ENCODE measurements at regions not wholly inside any gene's neighbourhood (a gene's known extent, or its start where the extent isn't known, plus 50 kb on each side); places are given as distances from the start of the nearest gene placed in this dataset.

DNA sequence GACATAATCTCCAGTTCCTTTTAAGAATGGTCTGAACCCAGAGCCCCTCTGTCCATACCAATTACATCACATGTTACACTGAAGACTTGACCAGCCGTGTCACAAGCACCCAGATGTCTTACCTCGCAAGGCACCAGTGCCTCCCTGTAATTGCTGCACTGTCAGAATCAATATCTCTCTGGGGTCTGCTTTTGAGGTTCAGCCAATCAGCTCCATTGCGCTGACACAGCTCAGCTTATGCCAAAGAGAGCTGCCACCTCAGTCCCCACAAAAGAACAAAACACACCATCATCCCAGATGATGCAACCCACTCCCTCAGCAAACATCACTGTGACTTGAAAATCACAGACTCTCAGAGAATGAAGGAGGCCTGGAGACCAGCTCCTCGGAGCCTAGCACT, 82.5 kb upstream of the SORBS2 start:
- ATAC-seq (ENCODE audit: insufficient read depth, low FRiP score): no peak
- no peak overlapping the region for H3K9ac ChIP-seq (ENCODE audit: insufficient read depth in 1 of 2, low read length in 2 of 2)
- H3K4me3 ChIP-seq: no peak overlapping the region
- peaks cover 0 to 4% (median 0%) of the 10 kb centered on the region in 5 donors for H3K4me1 ChIP-seq (ENCODE audit: control insufficient read depth in 5 of 5, insufficient read depth in 5 of 5, low read length in 5 of 5)
- H3K27ac ChIP-seq (ENCODE audit: low read depth in 1 of 2, low read length in 1 of 2): no peak overlapping the region
- DNase-seq: peak in 1 of 3 donors; percentile 13
- H3K36me3 ChIP-seq (ENCODE audit: control insufficient read depth in 4 of 4, insufficient read depth in 4 of 4, low read length in 4 of 4): no peaks in the 10 kb centered on the region
- no peaks in the 10 kb centered on the region for H3K27me3 ChIP-seq (ENCODE audit: control insufficient read depth in 3 of 3, insufficient read depth in 3 of 3, low read length in 2 of 3)
- H3K9me3 ChIP-seq (ENCODE audit: control insufficient read depth in 4 of 4, insufficient read depth in 3 of 4, low read length in 3 of 4): no peaks in the 10 kb centered on the region
- TF ChIP-seq, protein P1, sequence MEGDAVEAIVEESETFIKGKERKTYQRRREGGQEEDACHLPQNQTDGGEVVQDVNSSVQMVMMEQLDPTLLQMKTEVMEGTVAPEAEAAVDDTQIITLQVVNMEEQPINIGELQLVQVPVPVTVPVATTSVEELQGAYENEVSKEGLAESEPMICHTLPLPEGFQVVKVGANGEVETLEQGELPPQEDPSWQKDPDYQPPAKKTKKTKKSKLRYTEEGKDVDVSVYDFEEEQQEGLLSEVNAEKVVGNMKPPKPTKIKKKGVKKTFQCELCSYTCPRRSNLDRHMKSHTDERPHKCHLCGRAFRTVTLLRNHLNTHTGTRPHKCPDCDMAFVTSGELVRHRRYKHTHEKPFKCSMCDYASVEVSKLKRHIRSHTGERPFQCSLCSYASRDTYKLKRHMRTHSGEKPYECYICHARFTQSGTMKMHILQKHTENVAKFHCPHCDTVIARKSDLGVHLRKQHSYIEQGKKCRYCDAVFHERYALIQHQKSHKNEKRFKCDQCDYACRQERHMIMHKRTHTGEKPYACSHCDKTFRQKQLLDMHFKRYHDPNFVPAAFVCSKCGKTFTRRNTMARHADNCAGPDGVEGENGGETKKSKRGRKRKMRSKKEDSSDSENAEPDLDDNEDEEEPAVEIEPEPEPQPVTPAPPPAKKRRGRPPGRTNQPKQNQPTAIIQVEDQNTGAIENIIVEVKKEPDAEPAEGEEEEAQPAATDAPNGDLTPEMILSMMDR (IDR thresholded peaks at IDR 0.05; ENCODE audit: control extremely low read depth, extremely low read depth): no peak
- 88 to 89% methylated on average over 4 of the region's 4 CpGs for WGBS, 2 donors

DNA sequence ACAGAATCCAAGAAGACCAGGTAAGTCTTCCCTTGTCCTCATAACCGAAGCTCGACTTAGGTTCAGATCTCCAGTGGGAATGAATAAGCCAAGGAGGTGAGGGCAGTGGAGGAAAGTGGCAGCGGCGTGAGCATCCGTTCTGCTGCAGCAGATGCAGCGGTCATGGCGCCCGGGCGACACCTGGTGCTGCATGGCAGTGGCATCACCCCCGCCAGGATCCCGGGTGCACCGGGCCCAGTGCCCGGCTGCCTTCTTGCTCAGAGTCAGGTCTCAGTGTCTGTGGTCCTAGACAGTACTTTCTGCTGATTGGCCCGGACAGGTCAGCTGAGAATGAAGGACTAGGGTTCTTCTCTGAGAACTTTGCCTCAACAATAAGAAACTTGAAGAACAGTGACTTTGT, 83.4 kb upstream of the SORBS2 start:
- WGBS, 2 donors: 96 to 97% methylated on average over 14 of the region's 14 CpGs
- DNase-seq (no peak), ATAC-seq (ENCODE audit: insufficient read depth, low FRiP score) (no peak)
- H3K4me3 ChIP-seq: no peak overlapping the region
- H3K9me3 ChIP-seq (ENCODE audit: control insufficient read depth in 4 of 4, insufficient read depth in 3 of 4, low read length in 3 of 4): no peaks in the 10 kb centered on the region
- TF ChIP-seq, protein P1 (IDR thresholded peaks at IDR 0.05; ENCODE audit: control extremely low read depth, extremely low read depth): no peak
- peaks cover 0 to 4% (median 0%) of the 10 kb centered on the region in 5 donors for H3K4me1 ChIP-seq (ENCODE audit: control insufficient read depth in 5 of 5, insufficient read depth in 5 of 5, low read length in 5 of 5)
- no peak overlapping the region for H3K27ac ChIP-seq (ENCODE audit: low read depth in 1 of 2, low read length in 1 of 2)
- H3K36me3 ChIP-seq (ENCODE audit: control insufficient read depth in 4 of 4, insufficient read depth in 4 of 4, low read length in 4 of 4): no peaks in the 10 kb centered on the region
- no peaks in the 10 kb centered on the region for H3K27me3 ChIP-seq (ENCODE audit: control insufficient read depth in 3 of 3, insufficient read depth in 3 of 3, low read length in 2 of 3)
- no peak overlapping the region for H3K9ac ChIP-seq (ENCODE audit: insufficient read depth in 1 of 2, low read length in 2 of 2)

DNA sequence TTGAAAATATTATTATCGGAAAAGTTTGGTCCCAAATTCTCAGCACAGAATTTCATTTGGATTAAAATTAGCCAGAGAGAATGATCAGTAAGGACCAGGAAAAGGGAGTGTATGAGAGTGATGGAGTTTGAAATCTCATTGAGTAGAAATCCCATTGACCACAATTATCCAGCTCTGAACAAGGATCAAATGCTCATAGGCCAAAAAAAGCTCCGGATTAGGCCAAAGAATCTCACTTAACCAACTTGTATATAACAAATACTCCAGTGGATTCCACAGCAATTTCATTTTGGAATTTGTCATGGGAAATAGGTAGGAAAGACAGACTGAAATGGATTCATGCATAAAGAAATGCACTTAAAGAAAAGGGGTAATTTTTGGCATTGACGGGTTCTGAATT, 83.9 kb upstream of the SORBS2 start:
- TF ChIP-seq, protein P1 (IDR thresholded peaks at IDR 0.05; ENCODE audit: control extremely low read depth, extremely low read depth): no peak
- Histone ChIP-seq H3K36me3 (ENCODE audit: control insufficient read depth in 4 of 4, insufficient read depth in 4 of 4, low read length in 4 of 4) (no peaks in the 10 kb centered on the region), H3K4me3 (no peak overlapping the region), H3K9me3 (ENCODE audit: control insufficient read depth in 4 of 4, insufficient read depth in 3 of 4, low read length in 3 of 4) (no peaks in the 10 kb centered on the region), H3K27ac (ENCODE audit: low read depth in 1 of 2, low read length in 1 of 2) (no peak overlapping the region), H3K9ac (ENCODE audit: insufficient read depth in 1 of 2, low read length in 2 of 2) (no peak overlapping the region), H3K27me3 (ENCODE audit: control insufficient read depth in 3 of 3, insufficient read depth in 3 of 3, low read length in 2 of 3) (no peaks in the 10 kb centered on the region), H3K4me1 (ENCODE audit: control insufficient read depth in 5 of 5, insufficient read depth in 5 of 5, low read length in 5 of 5) (peaks cover 0 to 4% (median 0%) of the 10 kb centered on the region in 5 donors)
- DNase-seq: no peak
- no peak for ATAC-seq (ENCODE audit: insufficient read depth, low FRiP score)
- 92 to 94% methylated on average over 3 of the region's 3 CpGs for WGBS, 2 donors

DNA sequence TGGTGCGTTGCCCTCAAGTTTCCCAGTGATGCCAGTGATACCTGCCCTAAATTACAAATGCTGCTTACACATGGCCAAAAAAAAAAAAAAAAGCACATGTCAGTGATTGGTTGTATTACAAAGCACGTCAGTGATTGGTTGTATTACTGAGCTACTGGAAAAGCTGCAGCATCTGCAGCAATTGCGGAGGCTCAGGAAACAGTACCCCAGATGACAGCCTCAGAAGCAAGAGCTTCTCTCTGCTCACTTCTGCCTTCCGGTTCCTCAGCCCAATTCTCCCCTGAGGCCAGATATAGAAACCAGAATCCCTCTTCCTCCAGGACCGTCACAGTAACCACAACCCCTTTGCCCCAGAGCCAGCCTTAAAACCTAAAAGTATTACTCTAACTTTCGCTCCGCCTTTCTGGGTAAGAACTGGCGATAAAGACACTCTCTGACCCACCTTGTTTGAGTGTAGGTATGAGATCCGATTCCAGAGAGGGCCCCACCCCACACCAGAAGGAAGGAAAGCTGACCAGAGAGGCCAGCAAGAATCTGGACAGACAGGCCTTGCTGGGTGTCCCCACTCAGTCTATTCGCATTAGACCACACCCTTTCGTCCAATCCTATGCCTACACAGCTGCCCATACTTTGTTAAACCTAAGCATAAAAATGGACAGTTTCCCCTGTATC, 85.0 kb upstream of the SORBS2 start:
- Histone ChIP-seq H3K27me3 (ENCODE audit: control insufficient read depth in 3 of 3, insufficient read depth in 3 of 3, low read length in 2 of 3) (no peaks in the 10 kb centered on the region), H3K4me3 (no peak overlapping the region), H3K27ac (ENCODE audit: low read depth in 1 of 2, low read length in 1 of 2) (no peak overlapping the region), H3K9ac (ENCODE audit: insufficient read depth in 1 of 2, low read length in 2 of 2) (no peak overlapping the region), H3K9me3 (ENCODE audit: control insufficient read depth in 4 of 4, insufficient read depth in 3 of 4, low read length in 3 of 4) (no peaks in the 10 kb centered on the region), H3K36me3 (ENCODE audit: control insufficient read depth in 4 of 4, insufficient read depth in 4 of 4, low read length in 4 of 4) (no peaks in the 10 kb centered on the region), H3K4me1 (ENCODE audit: control insufficient read depth in 5 of 5, insufficient read depth in 5 of 5, low read length in 5 of 5) (peaks cover 0 to 4% (median 0%) of the 10 kb centered on the region in 5 donors)
- TF ChIP-seq, protein P1 (IDR thresholded peaks at IDR 0.05; ENCODE audit: control extremely low read depth, extremely low read depth): no peak
- DNase-seq: no peak
- peak; percentile 47 for ATAC-seq (ENCODE audit: insufficient read depth, low FRiP score)
- 58 to 71% methylated on average over 11 of the region's 11 CpGs for WGBS, 2 donors
